ENCODE measurements at regions not wholly inside any gene's neighbourhood (a gene's known extent, or its start where the extent isn't known, plus 50 kb on each side); places are given as distances from the start of the nearest gene placed in this dataset.

DNA sequence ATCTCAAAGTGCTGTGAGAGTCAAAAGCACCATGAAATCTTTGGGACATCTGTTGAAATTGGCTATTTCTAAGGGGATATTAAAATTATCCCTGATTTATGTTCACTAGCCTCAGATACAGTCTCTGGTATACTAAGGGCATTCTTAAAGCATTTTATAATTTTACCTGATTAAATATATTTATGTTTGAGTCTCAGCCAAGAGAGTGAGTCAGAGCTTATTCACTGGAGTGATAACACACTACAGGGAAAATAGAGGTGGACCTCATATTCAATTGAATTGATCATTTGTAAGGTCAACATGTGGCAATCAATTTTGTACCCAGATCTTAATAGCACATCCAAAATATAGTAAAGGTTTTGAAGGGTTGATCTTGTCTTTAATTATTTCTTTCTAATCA lies 733.6 kb downstream of the EPHA3 start (continued):
- no peak for TF ChIP-seq NFE2L1 (CRISPR knock-in tag; IDR thresholded peaks at IDR 0.05)

DNA sequence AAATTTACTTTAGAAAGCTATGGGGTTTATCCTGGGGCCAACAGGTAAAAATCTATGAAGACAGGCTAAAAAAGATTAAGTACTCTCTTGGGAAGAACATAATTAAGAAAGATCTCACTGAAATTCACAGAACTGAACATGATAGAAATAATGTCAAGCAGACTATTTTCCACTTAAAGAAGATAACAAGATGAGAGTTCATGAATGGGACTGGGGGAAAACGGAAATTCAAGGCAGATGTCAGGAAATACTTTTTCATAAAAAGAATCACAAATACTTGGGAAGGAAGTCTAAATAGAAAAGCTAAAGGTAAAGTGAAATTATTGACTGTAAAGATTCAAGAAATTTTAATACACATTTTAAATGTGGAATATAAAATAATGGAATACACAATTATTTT lies 737.6 kb downstream of the EPHA3 start:
- ChIA-PET CTCF (no interaction called here), POLR2A (no interaction called here)
- no peaks in the 10 kb centered on the region; the same call in 1 of the 2 replicates for H3K27me3 Mint-ChIP-seq (ENCODE audit: low read depth)
- TF ChIP-seq, protein P1, sequence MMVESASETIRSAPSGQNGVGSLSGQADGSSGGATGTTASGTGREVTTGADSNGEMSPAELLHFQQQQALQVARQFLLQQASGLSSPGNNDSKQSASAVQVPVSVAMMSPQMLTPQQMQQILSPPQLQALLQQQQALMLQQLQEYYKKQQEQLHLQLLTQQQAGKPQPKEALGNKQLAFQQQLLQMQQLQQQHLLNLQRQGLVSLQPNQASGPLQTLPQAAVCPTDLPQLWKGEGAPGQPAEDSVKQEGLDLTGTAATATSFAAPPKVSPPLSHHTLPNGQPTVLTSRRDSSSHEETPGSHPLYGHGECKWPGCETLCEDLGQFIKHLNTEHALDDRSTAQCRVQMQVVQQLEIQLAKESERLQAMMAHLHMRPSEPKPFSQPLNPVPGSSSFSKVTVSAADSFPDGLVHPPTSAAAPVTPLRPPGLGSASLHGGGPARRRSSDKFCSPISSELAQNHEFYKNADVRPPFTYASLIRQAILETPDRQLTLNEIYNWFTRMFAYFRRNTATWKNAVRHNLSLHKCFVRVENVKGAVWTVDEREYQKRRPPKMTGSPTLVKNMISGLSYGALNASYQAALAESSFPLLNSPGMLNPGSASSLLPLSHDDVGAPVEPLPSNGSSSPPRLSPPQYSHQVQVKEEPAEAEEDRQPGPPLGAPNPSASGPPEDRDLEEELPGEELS (CRISPR knock-in tag; IDR thresholded peaks at IDR 0.05), result no peak
- TF ChIP-seq NFATC4 (CRISPR knock-in tag; IDR thresholded peaks at IDR 0.05) (no peak), RORB (CRISPR knock-in tag; IDR thresholded peaks at IDR 0.05) (no peak)
- TF ChIP-seq, protein P2, sequence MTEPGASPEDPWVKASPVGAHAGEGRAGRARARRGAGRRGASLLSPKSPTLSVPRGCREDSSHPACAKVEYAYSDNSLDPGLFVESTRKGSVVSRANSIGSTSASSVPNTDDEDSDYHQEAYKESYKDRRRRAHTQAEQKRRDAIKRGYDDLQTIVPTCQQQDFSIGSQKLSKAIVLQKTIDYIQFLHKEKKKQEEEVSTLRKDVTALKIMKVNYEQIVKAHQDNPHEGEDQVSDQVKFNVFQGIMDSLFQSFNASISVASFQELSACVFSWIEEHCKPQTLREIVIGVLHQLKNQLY (CRISPR knock-in tag; IDR thresholded peaks at IDR 0.05), result no peak
- H3K36me3 Mint-ChIP-seq, result no peaks in the 10 kb centered on the region
- no peak overlapping the region for H3K27ac Mint-ChIP-seq
- H3K4me3 Mint-ChIP-seq, result no peak overlapping the region
- peaks cover 4% of the 10 kb centered on the region for H3K9me3 Mint-ChIP-seq
- no peak for ATAC-seq
- no peak for DNase-seq (ENCODE audit: low spot score)
- peaks cover 8% of the 10 kb centered on the region for H3K4me1 Mint-ChIP-seq

DNA sequence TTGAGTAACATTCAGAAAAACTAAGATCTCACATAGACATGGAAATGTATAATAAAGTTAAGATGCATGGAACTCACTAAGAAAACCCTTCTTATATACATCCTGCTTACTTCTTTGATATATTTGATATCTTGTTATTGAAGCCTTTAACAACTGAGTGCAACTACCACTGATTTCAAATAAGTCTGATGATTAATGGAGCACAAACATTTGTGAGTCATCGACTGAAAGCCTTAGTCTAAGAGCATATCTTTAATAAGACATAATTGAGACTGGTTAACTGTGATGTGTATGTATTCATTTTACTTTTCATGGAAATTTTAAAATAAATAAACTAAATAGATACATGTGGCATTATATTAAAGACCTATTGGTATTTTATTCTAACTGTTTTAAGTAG lies 740.5 kb downstream of the EPHA3 start:
- no peak overlapping the region for H3K27ac Mint-ChIP-seq
- ChIA-PET POLR2A (no interaction called here), CTCF (no interaction called here)
- no peaks in the 10 kb centered on the region for H3K36me3 Mint-ChIP-seq
- ATAC-seq, result no peak
- peaks cover 4% of the 10 kb centered on the region for H3K9me3 Mint-ChIP-seq
- DNase-seq (ENCODE audit: low spot score), result no peak
- H3K27me3 Mint-ChIP-seq (ENCODE audit: low read depth), result no peaks in the 10 kb centered on the region; the same call in 1 of the 2 replicates
- TF ChIP-seq GTF2I (CRISPR knock-in tag; conservative IDR thresholded peaks at IDR 0.05) (no peak), SOX15 (CRISPR knock-in tag; IDR thresholded peaks at IDR 0.05) (no peak), MYBL2 (CRISPR knock-in tag; IDR thresholded peaks at IDR 0.05) (no peak), ZNF423 (CRISPR knock-in tag; IDR thresholded peaks at IDR 0.05) (no peak), JAZF1 (CRISPR knock-in tag; IDR thresholded peaks at IDR 0.05) (no peak)
- TF ChIP-seq, protein P3, sequence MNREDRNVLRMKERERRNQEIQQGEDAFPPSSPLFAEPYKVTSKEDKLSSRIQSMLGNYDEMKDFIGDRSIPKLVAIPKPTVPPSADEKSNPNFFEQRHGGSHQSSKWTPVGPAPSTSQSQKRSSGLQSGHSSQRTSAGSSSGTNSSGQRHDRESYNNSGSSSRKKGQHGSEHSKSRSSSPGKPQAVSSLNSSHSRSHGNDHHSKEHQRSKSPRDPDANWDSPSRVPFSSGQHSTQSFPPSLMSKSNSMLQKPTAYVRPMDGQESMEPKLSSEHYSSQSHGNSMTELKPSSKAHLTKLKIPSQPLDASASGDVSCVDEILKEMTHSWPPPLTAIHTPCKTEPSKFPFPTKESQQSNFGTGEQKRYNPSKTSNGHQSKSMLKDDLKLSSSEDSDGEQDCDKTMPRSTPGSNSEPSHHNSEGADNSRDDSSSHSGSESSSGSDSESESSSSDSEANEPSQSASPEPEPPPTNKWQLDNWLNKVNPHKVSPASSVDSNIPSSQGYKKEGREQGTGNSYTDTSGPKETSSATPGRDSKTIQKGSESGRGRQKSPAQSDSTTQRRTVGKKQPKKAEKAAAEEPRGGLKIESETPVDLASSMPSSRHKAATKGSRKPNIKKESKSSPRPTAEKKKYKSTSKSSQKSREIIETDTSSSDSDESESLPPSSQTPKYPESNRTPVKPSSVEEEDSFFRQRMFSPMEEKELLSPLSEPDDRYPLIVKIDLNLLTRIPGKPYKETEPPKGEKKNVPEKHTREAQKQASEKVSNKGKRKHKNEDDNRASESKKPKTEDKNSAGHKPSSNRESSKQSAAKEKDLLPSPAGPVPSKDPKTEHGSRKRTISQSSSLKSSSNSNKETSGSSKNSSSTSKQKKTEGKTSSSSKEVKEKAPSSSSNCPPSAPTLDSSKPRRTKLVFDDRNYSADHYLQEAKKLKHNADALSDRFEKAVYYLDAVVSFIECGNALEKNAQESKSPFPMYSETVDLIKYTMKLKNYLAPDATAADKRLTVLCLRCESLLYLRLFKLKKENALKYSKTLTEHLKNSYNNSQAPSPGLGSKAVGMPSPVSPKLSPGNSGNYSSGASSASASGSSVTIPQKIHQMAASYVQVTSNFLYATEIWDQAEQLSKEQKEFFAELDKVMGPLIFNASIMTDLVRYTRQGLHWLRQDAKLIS (CRISPR knock-in tag; IDR thresholded peaks at IDR 0.05; ENCODE audit: borderline replicate concordance), result no peak
- TF ChIP-seq, protein P4, sequence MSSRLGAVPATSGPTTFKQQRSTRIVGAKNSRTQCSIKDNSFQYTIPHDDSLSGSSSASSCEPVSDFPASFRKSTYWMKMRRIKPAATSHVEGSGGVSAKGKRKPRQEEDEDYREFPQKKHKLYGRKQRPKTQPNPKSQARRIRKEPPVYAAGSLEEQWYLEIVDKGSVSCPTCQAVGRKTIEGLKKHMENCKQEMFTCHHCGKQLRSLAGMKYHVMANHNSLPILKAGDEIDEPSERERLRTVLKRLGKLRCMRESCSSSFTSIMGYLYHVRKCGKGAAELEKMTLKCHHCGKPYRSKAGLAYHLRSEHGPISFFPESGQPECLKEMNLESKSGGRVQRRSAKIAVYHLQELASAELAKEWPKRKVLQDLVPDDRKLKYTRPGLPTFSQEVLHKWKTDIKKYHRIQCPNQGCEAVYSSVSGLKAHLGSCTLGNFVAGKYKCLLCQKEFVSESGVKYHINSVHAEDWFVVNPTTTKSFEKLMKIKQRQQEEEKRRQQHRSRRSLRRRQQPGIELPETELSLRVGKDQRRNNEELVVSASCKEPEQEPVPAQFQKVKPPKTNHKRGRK (CRISPR knock-in tag; IDR thresholded peaks at IDR 0.05; ENCODE audit: borderline replicate concordance), result no peak
- H3K4me3 Mint-ChIP-seq, result no peak overlapping the region
- peaks cover 13% of the 10 kb centered on the region for H3K4me1 Mint-ChIP-seq

DNA sequence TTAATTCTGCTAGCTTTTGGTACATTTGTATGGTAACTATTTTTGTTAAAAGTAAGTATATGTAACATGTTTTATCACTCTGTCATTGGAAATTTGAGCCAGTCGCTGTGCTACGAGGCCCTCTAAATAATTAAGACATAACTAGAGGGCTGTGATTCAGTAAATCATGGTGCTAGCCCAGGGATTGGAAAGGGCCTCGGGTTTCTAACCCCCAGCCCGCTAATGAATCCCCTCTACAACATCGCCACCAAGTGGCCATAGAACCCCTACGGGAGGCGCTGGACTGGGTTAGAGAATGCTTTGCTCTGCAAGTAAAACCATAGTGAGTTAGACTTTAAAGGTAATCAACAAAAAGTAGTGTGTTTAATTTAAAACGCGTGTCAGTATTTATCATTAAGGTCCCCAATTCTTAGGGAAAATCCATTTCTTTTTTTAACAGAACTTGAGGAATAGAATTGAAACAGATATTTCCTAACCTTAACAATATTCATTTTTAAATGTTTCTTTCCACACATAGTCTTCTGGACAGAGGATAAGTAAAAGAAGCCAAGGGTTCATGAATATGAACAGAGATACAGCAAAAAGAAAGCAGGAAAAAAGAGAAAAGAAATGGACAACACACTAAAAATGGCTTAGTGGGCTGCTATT lies 744.7 kb downstream of the EPHA3 start:
- DNase-seq (ENCODE audit: low spot score) (peak; percentile 86), ATAC-seq (peak; percentile 99)
- Mint-ChIP-seq H3K36me3 (no peaks in the 10 kb centered on the region), H3K27me3 (ENCODE audit: low read depth) (no peaks in the 10 kb centered on the region; the same call in 1 of the 2 replicates), H3K4me3 (no peak overlapping the region), H3K27ac (no peak overlapping the region), H3K9me3 (peaks cover 4% of the 10 kb centered on the region), H3K4me1 (peaks cover 13% of the 10 kb centered on the region)
- ChIA-PET POLR2A (no interaction called here), CTCF (interaction anchor here (1.1 kb wide), 2 partner anchors 9 to 240 kb away, joined by 4 to 5 read pairs; no protein-coding TSS in a partner anchor)
- TF ChIP-seq, protein P5, sequence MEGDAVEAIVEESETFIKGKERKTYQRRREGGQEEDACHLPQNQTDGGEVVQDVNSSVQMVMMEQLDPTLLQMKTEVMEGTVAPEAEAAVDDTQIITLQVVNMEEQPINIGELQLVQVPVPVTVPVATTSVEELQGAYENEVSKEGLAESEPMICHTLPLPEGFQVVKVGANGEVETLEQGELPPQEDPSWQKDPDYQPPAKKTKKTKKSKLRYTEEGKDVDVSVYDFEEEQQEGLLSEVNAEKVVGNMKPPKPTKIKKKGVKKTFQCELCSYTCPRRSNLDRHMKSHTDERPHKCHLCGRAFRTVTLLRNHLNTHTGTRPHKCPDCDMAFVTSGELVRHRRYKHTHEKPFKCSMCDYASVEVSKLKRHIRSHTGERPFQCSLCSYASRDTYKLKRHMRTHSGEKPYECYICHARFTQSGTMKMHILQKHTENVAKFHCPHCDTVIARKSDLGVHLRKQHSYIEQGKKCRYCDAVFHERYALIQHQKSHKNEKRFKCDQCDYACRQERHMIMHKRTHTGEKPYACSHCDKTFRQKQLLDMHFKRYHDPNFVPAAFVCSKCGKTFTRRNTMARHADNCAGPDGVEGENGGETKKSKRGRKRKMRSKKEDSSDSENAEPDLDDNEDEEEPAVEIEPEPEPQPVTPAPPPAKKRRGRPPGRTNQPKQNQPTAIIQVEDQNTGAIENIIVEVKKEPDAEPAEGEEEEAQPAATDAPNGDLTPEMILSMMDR (IDR thresholded peaks at IDR 0.05), result peak; percentile 47; the same call in 1 of the 2 replicates
- no peak for TF ChIP-seq NR1H2 (CRISPR knock-in tag; IDR thresholded peaks at IDR 0.05)

Measured in WTC11 (cell line).